ENCODE measurements at regions not wholly inside any gene's neighbourhood (a gene's known extent, or its start where the extent isn't known, plus 50 kb on each side); places are given as distances from the start of the nearest gene placed in this dataset.

DNA sequence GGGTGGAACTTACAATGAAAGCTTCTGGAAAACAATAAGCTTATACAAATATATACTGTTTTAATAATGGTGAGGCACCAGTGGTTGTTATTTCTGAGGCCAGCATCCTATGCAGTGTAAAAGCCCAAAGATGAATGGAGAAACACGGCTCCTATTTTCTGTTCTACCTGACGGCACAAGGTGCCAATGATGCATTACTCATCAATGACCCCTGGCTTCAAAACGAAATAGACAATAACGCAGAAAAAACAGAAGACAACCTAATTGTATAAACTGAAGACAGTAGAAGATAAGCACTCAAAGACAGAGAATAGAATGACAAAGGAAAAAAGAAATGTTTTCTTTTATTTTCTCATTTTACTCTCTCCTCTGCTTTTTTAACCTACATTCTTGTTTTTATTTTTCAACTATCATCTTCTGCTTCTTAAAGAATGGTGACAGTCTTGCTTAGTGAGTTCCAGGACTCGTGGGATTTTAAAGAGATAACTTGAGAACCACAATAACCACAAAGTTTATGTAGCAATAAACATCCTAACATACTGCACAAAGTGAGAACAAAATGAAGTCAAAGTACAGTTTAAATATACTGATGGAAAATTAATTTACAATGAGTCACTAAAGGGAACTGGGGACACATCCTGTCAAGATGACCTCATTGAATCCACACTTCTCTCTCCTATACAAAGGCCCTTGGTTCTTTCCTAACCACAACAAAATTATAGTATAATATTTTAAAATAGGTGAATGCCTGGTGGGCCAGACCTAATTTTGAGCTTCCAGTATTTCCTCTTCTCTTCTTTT is 169.8 kb downstream of the BTC start (continued):
- TF ChIP-seq, protein P1, sequence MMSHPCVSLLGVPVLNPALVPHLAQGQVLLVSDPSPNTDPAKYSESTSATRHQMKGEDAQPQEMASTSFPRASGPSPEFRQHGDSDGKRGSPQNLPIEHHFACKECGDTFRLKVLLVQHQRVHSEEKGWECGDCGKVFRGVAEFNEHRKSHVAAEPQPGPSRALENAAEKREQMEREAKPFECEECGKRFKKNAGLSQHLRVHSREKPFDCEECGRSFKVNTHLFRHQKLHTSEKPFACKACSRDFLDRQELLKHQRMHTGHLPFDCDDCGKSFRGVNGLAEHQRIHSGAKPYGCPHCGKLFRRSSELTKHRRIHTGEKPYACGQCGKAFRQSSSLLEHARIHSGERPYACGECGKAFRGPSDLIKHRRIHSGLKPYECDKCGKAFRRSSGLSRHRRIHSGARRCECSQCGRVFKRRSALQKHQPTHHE (CRISPR knock-in tag; IDR thresholded peaks at IDR 0.05; ENCODE audit: borderline replicate concordance), result no peak
- TF ChIP-seq DR1 (CRISPR knock-in tag; IDR thresholded peaks at IDR 0.05), result no peak
- no peak for TF ChIP-seq ZNF570 (CRISPR knock-in tag; IDR thresholded peaks at IDR 0.05; ENCODE audit: borderline replicate concordance)
- no peak for TF ChIP-seq ZNF138 (CRISPR knock-in tag; IDR thresholded peaks at IDR 0.05; ENCODE audit: low read depth)
- peak; percentile 46; the same call in 1 of the 2 replicates for TF ChIP-seq CREM (IDR thresholded peaks at IDR 0.05)
- TF ChIP-seq CREM (CRISPR knock-in tag; IDR thresholded peaks at IDR 0.05), result no peak
- TF ChIP-seq THRA (CRISPR knock-in tag; IDR thresholded peaks at IDR 0.05; ENCODE audit: borderline replicate concordance), result peak; percentile 86; the same call in 1 of the 2 replicates
- peak; percentile 73 for TF ChIP-seq NCOA2 (CRISPR knock-in tag; IDR thresholded peaks at IDR 0.05)
- TF ChIP-seq ATF7 (IDR thresholded peaks at IDR 0.05), result peak; percentile 83
- TF ChIP-seq ATF7 (CRISPR knock-in tag; IDR thresholded peaks at IDR 0.05), result no peak
- peak in 1 of 2 experiments; percentile 92; a peak in 2 of 4 replicates for TF ChIP-seq EP300 (IDR thresholded peaks at IDR 0.05; ENCODE audit: low read depth in 2 of 2, low read length in 2 of 2)
- TF ChIP-seq EP300 (CRISPR knock-in tag; IDR thresholded peaks at IDR 0.05; ENCODE audit: borderline replicate concordance), result peak; percentile 60; the same call in 1 of the 2 replicates
- TF ChIP-seq AHDC1 (CRISPR knock-in tag; IDR thresholded peaks at IDR 0.05; ENCODE audit: borderline replicate concordance), result peak; percentile 14; the same call in 1 of the 2 replicates
- no peak for TF ChIP-seq ATAD3A (CRISPR knock-in tag; IDR thresholded peaks at IDR 0.05)
- TF ChIP-seq NFATC3 (CRISPR knock-in tag; IDR thresholded peaks at IDR 0.05), result no peak
- no peak for TF ChIP-seq XBP1 (CRISPR knock-in tag; IDR thresholded peaks at IDR 0.05)
- TF ChIP-seq SMAD1 (CRISPR knock-in tag; IDR thresholded peaks at IDR 0.05; ENCODE audit: borderline replicate concordance, low read depth), result no peak
- TF ChIP-seq TCF7 (IDR thresholded peaks at IDR 0.05; ENCODE audit: low read depth), result peak; percentile 31
- no peak for TF ChIP-seq FOXA1 (IDR thresholded peaks at IDR 0.05)
- TF ChIP-seq FOXA1 (CRISPR knock-in tag; IDR thresholded peaks at IDR 0.05), result peak; percentile 36; the same call in 1 of the 2 replicates
- TF ChIP-seq, protein P2, sequence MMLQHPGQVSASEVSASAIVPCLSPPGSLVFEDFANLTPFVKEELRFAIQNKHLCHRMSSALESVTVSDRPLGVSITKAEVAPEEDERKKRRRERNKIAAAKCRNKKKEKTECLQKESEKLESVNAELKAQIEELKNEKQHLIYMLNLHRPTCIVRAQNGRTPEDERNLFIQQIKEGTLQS (CRISPR knock-in tag; IDR thresholded peaks at IDR 0.05), result peak; percentile 67; the same call in 1 of the 2 replicates
- no peak for TF ChIP-seq SIN3B (IDR thresholded peaks at IDR 0.05; ENCODE audit: low read length)
- TF ChIP-seq SOX5 (CRISPR knock-in tag; IDR thresholded peaks at IDR 0.05; ENCODE audit: borderline replicate concordance), result peak; percentile 68; the same call in 1 of the 2 replicates
- peak; percentile 46 for TF ChIP-seq SAP130 (CRISPR knock-in tag; IDR thresholded peaks at IDR 0.05; ENCODE audit: low read depth)
